ENCODE measurements at regions not wholly inside any gene's neighbourhood (a gene's known extent, or its start where the extent isn't known, plus 50 kb on each side); places are given as distances from the start of the nearest gene placed in this dataset.

DNA sequence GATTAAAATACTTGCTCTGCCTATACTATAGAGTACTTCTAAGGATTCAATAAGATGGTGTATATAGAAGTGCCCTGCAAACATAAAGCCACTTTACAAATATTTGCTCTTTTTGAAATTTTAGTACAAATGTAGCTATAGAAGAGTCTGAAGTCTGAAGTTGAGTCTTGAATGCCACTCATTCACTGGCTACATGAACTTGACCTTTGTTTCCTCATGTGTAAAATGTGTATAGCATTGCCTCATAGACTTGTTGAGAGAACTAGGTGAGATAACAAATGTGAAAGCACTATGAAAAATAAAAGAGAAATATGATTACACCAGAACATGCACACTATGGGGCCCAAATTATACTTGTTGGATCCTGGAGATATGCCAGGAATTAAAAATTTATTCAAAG lies 244.7 kb downstream of the SEC61B start:
- no peak for TF ChIP-seq POLR2A (IDR thresholded peaks at IDR 0.05)
- TF ChIP-seq, protein P1, sequence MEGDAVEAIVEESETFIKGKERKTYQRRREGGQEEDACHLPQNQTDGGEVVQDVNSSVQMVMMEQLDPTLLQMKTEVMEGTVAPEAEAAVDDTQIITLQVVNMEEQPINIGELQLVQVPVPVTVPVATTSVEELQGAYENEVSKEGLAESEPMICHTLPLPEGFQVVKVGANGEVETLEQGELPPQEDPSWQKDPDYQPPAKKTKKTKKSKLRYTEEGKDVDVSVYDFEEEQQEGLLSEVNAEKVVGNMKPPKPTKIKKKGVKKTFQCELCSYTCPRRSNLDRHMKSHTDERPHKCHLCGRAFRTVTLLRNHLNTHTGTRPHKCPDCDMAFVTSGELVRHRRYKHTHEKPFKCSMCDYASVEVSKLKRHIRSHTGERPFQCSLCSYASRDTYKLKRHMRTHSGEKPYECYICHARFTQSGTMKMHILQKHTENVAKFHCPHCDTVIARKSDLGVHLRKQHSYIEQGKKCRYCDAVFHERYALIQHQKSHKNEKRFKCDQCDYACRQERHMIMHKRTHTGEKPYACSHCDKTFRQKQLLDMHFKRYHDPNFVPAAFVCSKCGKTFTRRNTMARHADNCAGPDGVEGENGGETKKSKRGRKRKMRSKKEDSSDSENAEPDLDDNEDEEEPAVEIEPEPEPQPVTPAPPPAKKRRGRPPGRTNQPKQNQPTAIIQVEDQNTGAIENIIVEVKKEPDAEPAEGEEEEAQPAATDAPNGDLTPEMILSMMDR (IDR thresholded peaks at IDR 0.05): no peak

Data from vagina (tissue), 2 donors.